Activated CD4-positive, alpha-beta T cell treated with anti-CD3 and anti-CD28 coated beads, Interleukin-2, Interleukin-4, amounts not matched to agents 100 ng/mL and 50 ng/mL, durations not matched to agents 16 hours and 8 hours (primary cell): ENCODE measurements at regions not wholly inside any gene's neighbourhood (a gene's known extent, or its start where the extent isn't known, plus 50 kb on each side); places are given as distances from the start of the nearest gene placed in this dataset.

Source experiments
- DNase-seq: peaks from one replicate; pipeline ENCODE4 v3.0.0-alpha.2; 2020; ENCODE audit warnings: low spot score

DNA sequence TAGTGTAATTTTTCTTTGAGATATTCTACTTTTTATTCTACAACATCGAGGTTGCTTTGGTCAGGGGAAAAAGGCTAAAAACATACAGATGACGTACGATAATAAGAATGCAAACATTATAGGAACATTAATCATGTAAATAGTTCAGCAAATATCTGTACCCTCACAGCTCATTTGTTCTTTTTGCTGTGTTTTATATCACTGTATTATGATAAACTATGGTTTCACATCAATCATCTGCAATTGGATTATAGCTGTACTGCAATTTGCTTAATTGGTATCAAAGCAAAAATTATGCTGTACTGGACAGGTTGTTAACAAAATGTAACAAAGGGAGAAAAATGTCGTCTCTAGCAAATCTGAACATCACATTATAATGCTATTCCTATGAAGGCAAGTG is 597.1 kb downstream of the EPHA7 start:
- DNase-seq = no peak

DNA sequence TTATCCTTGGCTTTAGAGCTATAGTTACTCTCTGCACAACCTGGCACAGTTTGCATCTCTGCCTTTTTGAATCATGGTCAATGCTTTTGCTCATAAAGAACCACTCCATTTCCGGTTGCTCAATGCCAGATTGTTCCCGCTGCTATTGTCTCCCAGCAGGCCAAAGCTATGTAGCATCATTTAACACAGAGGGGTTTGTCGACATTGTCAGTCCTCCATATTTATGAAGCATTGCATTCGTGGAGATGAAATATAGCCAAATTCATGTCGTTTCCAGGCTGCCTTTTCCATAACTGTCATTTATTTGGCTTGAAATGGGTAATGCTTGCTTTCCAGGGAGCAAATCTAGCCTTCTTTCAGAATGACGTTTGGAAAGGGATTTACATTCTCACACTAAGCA is 598.8 kb downstream of the EPHA7 start:
- DNase-seq = no peak

GRCh38 chr6:92810913-92811312 is 608.4 kb downstream of the EPHA7 start:
- peak; percentile 10 for DNase-seq

GRCh38 chr6:92806254-92806653 is 613.1 kb downstream of the EPHA7 start:
- DNase-seq = no peak

DNA sequence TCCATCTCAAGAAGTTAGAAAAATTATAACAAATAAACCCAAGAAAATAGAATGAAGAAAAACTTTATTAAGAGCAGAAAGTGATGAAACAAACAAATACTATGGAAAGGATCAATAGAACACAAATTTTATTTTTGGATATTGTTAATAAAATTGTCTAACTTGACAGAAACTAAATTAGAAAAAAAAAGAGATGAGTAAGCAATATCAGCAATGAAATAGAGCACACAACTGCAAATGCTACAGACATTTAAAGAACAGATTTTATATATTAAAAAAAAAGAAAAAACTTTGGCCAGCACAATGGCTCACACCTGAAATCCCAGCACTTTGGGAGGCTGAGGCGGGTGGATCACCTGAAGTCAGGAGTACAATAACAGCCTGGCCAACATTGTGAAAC is 628.0 kb downstream of the EPHA7 start:
- no peak for DNase-seq

DNA sequence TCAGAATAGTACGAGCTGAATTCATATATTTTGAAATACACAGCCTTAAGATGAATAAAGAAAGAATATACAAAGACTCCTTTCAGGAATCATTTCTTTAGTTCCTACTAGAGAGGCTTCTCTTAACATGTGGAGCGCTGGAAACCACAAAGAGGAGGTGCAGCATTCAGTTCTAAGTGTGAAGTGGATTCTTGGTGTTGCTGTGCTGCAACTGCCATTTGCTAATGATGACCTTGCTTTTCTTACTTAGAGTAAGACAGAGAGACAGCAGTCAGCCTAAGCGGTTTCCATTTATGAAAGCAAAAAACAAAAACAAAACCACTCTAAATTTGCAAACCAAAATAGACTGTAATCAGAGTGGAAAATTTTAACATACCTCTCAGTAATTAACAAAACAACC is 629.0 kb downstream of the EPHA7 start:
- DNase-seq = no peak

DNA sequence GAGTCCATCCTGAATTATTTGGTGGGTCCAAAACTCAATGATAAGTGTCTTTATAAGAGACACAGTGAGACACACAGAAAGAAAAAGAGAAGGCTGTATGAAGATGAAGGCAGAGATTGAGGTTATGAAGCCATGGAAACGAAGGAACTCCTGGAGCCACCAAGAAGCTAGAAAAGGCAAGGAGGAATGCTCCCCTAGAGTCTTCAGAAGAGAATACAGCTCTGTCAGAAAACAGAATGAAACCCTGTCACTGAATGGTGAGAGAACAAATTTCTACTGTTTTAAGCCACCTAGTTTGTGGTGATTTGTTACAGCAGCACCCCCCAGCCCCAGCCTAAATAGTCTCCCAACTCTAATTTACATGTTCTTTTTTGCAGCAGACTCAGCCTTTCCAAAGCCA is 635.1 kb downstream of the EPHA7 start:
- no peak for DNase-seq

- DNase-seq = no peak
These were observed 639.6 kb downstream of the EPHA7 start for GRCh38 chr6:92779746-92780145.

DNA sequence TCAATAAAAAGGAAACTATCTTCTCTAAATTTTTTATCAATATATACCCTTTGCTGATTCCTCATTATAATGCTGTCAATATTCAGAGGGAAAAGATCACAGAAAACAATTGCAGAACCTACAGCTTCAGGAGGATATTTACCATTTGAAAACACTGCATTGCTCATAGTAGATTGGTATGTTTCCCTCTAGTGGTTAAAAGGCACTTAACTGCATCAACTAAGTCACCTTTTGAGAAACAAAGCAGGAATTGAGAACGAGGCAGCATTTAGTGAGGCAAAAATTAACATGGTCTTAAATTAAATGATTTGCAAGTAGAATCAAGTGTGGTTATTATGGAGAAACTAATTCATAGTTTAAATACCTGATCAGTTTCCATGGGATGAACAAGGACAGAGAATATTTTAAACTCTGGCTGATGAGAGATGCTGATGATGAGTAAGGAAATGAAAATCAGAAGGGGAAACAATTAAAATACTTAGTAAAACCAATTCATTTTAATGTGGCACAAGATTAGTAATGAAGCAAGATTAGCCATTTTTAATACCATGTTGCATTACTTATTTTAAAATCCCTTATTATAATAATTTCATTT is 642.1 kb downstream of the EPHA7 start:
- DNase-seq = no peak

- DNase-seq = no peak
These were observed 648.8 kb downstream of the EPHA7 start for GRCh38 chr6:92770540-92770939.

- DNase-seq = no peak
These were observed 652.3 kb downstream of the EPHA7 start for GRCh38 chr6:92767101-92767500.

GRCh38 chr6:92763680-92764079 is 655.7 kb downstream of the EPHA7 start:
- no peak for DNase-seq

- DNase-seq = no peak
These were observed 656.1 kb downstream of the EPHA7 start for GRCh38 chr6:92763274-92763584.

DNA sequence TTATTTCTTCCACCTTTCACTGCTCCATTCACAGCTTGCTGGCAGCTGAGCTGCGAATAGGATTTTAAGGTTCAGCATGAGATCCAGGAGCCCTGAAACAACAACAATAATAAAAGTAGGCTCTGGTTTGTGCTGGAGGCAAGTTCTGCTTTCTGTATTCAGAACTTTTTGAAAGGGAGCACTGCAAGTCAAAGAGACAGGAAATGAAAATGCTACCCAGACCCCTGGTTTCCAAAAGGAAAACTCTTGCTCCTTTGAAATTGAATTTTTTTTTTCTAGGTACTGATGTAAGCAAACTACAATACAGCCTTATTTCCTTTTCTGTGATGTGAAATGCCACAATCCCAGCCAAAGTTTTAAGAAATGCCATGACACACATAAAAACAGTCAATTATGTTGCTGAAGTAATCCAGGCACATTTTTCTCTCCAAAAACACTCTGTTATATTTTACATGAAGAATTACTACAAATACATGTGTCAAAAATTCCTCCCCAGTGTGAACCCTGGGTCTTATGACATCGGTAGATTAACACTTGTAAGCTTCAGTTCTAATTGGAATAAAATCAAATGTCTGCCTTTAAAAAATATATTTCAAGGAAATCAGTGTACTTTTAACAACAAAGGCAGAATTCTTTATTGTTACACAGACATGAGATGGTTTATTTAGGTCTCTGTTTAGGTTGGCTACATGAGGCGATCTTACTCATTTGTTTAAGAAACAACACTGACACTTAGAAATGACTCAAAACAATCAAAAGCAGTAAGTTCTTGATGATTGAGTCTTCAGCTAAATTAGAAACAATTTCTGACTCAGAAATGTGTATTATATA is 656.7 kb downstream of the EPHA7 start:
- DNase-seq = no peak

DNA sequence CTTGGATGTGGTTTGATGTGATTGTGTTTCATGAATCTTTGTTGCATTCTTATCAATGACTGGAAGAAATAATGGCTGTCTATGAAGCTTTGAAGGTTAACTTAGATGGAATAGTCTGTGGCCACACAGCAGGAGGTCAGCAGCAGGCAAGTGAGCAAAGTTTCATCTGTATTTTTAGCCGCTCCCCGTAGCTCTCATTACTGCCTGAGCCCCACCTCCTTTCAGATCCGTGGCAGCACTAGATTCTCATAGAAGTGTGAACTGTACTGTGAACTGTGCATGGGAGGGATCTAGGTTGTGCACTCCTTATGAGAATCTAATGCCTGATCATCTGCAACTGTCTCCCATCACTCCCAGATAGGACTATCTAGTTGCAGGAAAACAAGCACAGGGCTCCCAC is 660.2 kb downstream of the EPHA7 start:
- no peak for DNase-seq

DNA sequence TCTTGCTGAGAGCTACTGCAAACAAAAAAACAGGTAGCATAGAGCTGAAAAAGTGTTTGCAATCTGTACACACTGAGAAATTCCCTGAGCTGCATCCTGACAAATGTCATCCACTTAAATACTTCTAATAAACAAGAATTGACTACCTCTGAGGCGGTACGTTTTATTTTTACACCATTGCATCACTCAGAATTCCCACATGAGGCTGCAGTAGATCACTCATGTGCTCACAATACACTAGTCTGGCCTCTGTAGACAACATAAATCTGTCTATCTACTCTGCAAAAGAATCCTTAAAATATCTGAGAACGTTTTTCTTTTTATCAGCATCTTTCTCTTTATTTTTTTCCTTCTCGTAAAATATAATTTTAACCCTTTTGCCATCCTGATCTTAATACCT is 661.4 kb downstream of the EPHA7 start:
- no peak for DNase-seq

GRCh38 chr6:92756912-92757311 is 662.4 kb downstream of the EPHA7 start:
- DNase-seq = no peak

GRCh38 chr6:92753956-92754355 is 665.4 kb downstream of the EPHA7 start:
- DNase-seq = no peak

DNA sequence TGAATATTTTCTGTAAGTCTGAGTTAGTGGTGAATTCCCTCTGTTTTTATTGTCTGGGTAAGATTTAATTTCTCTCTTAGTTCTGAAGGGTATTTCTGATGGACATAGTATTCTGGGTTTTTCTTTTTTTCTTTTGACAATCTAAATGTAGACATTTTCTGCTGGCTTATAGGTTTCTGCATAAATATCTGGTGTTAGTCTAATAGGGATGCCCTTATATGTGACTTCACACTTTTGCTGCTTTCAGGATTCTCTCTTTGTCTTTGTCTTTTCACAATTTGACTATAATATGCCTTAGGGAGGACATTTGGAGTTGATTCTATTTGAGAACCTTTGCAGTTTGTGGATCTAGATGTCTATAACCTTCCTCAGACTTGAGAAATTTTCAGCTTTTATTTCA is 667.2 kb downstream of the EPHA7 start:
- no peak for DNase-seq

- DNase-seq = no peak
These were observed 671.2 kb downstream of the EPHA7 start for GRCh38 chr6:92748131-92748530.

DNA sequence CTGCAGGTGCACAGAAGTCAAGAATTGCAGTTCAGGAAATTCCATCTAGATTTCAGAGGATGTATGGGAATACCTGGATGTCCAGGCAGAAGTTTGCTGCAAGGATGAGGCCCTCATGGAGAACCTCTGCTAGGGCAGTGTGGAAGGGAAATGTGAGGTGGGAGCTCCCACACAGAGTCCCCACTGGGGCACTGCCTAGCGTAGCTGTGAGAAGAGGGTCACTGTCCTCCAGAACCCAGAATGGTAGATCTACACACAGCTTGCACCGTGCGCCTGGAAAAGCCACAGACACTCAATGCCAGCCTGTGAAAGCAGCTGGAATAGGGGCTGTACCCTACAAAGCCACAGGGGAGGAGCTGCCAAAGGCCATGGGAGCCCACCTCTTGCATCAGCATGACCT is 681.4 kb downstream of the EPHA7 start:
- no peak for DNase-seq

- no peak for DNase-seq
These were observed 695.9 kb downstream of the EPHA7 start for GRCh38 chr6:92723390-92723931.

GRCh38 chr6:92719773-92720172 is 699.6 kb downstream of the EPHA7 start:
- DNase-seq = no peak

- DNase-seq = no peak
These were observed 702.7 kb downstream of the EPHA7 start for GRCh38 chr6:92716638-92717037.
